Liver (tissue), 8 donors: ENCODE measurements at regions not wholly inside any gene's neighbourhood (a gene's known extent, or its start where the extent isn't known, plus 50 kb on each side); places are given as distances from the start of the nearest gene placed in this dataset.

Source experiments
- DNase-seq: peaks from one replicate; pipeline ENCODE4 v3.0.0-alpha.2; 2017; ENCODE audit warnings: low spot score
- H3K27ac ChIP-seq, 2 donors: one replicate each; pipeline ENCODE4 v1.7.0; 2013; ENCODE audit warnings: inconsistent platforms in 2 of 2, low read length in 2 of 2, control low read depth in 1 of 2, low read depth in 1 of 2, mild to moderate bottlenecking in 1 of 2
- H3K27me3 ChIP-seq, 4 donors: one replicate each; pipeline versions ENCODE4 v1.6.1 to v1.7.0; 2013; ENCODE audit warnings: low read length in 3 of 4, inconsistent platforms in 1 of 4, mild to moderate bottlenecking in 1 of 4, moderate library complexity in 1 of 4; ENCODE audit not compliant: control insufficient read depth in 4 of 4, insufficient read depth in 4 of 4
- H3K36me3 ChIP-seq, 4 donors: one replicate each; pipeline versions ENCODE4 v1.6.1 to v1.7.0; 2013; ENCODE audit warnings: low read length in 3 of 4, mild to moderate bottlenecking in 3 of 4, low read depth in 1 of 4, moderate library complexity in 1 of 4; ENCODE audit not compliant: control insufficient read depth in 4 of 4, insufficient read depth in 3 of 4
- H3K4me1 ChIP-seq, 4 donors: one replicate each; pipeline versions ENCODE4 v1.6.1 to v1.7.0; 2013; ENCODE audit warnings: low read length in 3 of 4, mild to moderate bottlenecking in 3 of 4, moderate library complexity in 1 of 4; ENCODE audit not compliant: control insufficient read depth in 4 of 4, insufficient read depth in 4 of 4
- H3K4me3 ChIP-seq, 3 donors: one replicate each; pipeline versions ENCODE4 v1.6.1 to v1.7.0; 2013; ENCODE audit warnings: low read length in 3 of 3, control low read depth in 1 of 3, low read depth in 1 of 3, mild to moderate bottlenecking in 1 of 3
- H3K9ac ChIP-seq, 2 donors: one replicate each; pipeline ENCODE4 v1.7.0; 2013; ENCODE audit warnings: low read length in 2 of 2, mild to moderate bottlenecking in 2 of 2, moderate library complexity in 2 of 2, control low read depth in 1 of 2, low read depth in 1 of 2
- H3K9me3 ChIP-seq, 4 donors: one replicate each; pipeline versions ENCODE4 v1.6.1 to v1.7.0; 2013; ENCODE audit warnings: low read length in 3 of 4; ENCODE audit not compliant: control insufficient read depth in 4 of 4
- CTCF ChIP-seq: fragments of 150-350 bp; IDR thresholded peaks from 2 replicates; pipeline ENCODE4 v1.5.1; 2017; ENCODE audit warnings: improper control_type of control experiment, low read depth, low read length; ENCODE audit not compliant: missing input control
- EGR1 ChIP-seq, 2 donors: IDR thresholded peaks; 2 replicates each; pipeline ENCODE4 v1.6.1; 2016 to 2018; ENCODE audit warnings: antibody characterized with exemption in 2 of 2, low read depth in 2 of 2
- FOXA1 ChIP-seq: IDR thresholded peaks from 2 replicates; pipeline ENCODE4 v1.6.1; 2016; ENCODE audit warnings: antibody characterized with exemption
- FOXA2 ChIP-seq: IDR thresholded peaks from 2 replicates; pipeline ENCODE4 v1.6.1; 2016; ENCODE audit warnings: antibody characterized with exemption
- GABPA ChIP-seq, 2 donors: IDR thresholded peaks in 1 of 2; conservative IDR thresholded peaks in 1 of 2; 2 replicates each; pipeline ENCODE4 v1.6.1; 2016; ENCODE audit warnings: antibody characterized with exemption in 2 of 2, mild to moderate bottlenecking in 1 of 2, moderate library complexity in 1 of 2
- HNF4A ChIP-seq, 2 donors: conservative IDR thresholded peaks; 2 replicates each; pipeline ENCODE4 v1.6.1; 2016; ENCODE audit warnings: antibody characterized with exemption in 2 of 2, mild to moderate bottlenecking in 2 of 2
- HNF4G ChIP-seq: IDR thresholded peaks from 2 replicates; pipeline ENCODE4 v1.6.1; 2016; ENCODE audit warnings: antibody characterized with exemption
- JUND ChIP-seq, 2 donors: IDR thresholded peaks; 2 replicates each; pipeline ENCODE4 v1.6.1; 2016; ENCODE audit warnings: antibody characterized with exemption in 2 of 2
- MAX ChIP-seq: IDR thresholded peaks from 2 replicates; pipeline ENCODE4 v1.6.1; 2016; ENCODE audit warnings: antibody characterized with exemption
- NR2F2 ChIP-seq: IDR thresholded peaks from 2 replicates; pipeline ENCODE4 v1.6.1; 2016; ENCODE audit warnings: antibody characterized with exemption
- RAD21 ChIP-seq, 2 donors: IDR thresholded peaks; 2 replicates each; pipeline ENCODE4 v1.6.1; 2016; ENCODE audit warnings: antibody characterized with exemption in 2 of 2, mild to moderate bottlenecking in 2 of 2
- RXRA ChIP-seq, 2 donors: IDR thresholded peaks; 2 replicates each; pipeline ENCODE4 v1.6.1; 2017 to 2018; ENCODE audit warnings: antibody characterized with exemption in 2 of 2, mild to moderate bottlenecking in 1 of 2
- SP1 ChIP-seq: IDR thresholded peaks from 2 replicates; pipeline ENCODE4 v1.6.1; 2018; ENCODE audit warnings: antibody characterized with exemption, mild to moderate bottlenecking
- TAF1 ChIP-seq: conservative IDR thresholded peaks from 2 replicates; pipeline ENCODE4 v1.6.1; 2016; ENCODE audit warnings: antibody characterized with exemption, mild to moderate bottlenecking
- YY1 ChIP-seq: IDR thresholded peaks from 2 replicates; pipeline ENCODE4 v1.6.1; 2016; ENCODE audit warnings: antibody characterized with exemption, mild to moderate bottlenecking
- WGBS: extraction: QIAGEN DNeasy Blood & Tissue Kit; methylation state at CpG from one replicate; pipeline ENCODE4 v1.1.7; 2013; 5-methylcytosine and 5-hydroxymethylcytosine counted together
- TF ChIP-seq, protein P1 (sequence below): IDR thresholded peaks from 2 replicates; pipeline ENCODE4 v1.6.1; 2016; ENCODE audit warnings: antibody characterized with exemption
- TF ChIP-seq, protein P2 (sequence below): IDR thresholded peaks from 2 replicates; pipeline ENCODE4 v1.6.1; 2016; ENCODE audit warnings: antibody characterized with exemption
- donor health status: healthy.
- donor health status: healthy.
- donor health status: healthy.
- donor health status: healthy.
- donor health status: healthy.

DNA sequence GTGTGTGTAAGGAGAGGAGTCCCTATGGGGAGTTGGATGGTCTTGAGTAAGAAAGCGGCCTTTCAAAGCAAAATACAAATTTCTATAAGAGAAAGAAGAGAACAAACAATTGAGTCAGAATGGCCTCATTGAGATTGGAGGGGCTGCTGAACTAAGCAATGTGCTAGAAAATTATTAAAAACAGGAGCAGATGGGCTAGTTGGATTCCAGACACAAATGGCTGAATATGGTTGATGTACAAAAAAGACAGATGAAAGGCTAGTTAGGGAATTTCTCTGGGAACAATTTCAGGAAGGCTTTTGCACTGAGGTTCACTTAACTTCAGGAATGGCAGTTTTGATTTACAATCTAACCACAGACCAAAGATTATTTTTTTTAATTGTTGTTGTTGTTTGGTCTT lies 1806.8 kb upstream of the TENM3 start:
- Histone ChIP-seq H3K27me3 (no peaks in the 10 kb centered on the region), H3K9me3 (no peaks in the 10 kb centered on the region), H3K4me1 (no peaks in the 10 kb centered on the region), H3K27ac (no peak overlapping the region), H3K9ac (no peak overlapping the region), H3K36me3 (no peaks in the 10 kb centered on the region), H3K4me3 (no peak overlapping the region)
- WGBS, result 76% methylated on average over 1 of the region's 1 CpG
- TF ChIP-seq EGR1 (IDR thresholded peaks at IDR 0.05; ENCODE audit: low read depth in 2 of 2), result no peak
- no peak for TF ChIP-seq RAD21 (IDR thresholded peaks at IDR 0.05)
- TF ChIP-seq FOXA2, result no peak
- no peak for TF ChIP-seq HNF4G
- TF ChIP-seq JUND (IDR thresholded peaks at IDR 0.05), result no peak
- TF ChIP-seq RXRA (IDR thresholded peaks at IDR 0.05), result no peak
- TF ChIP-seq SP1, result no peak
- TF ChIP-seq YY1, result no peak
- no peak for TF ChIP-seq MAX
- TF ChIP-seq HNF4A (conservative IDR thresholded peaks at IDR 0.05), result no peak
- TF ChIP-seq, protein P1, sequence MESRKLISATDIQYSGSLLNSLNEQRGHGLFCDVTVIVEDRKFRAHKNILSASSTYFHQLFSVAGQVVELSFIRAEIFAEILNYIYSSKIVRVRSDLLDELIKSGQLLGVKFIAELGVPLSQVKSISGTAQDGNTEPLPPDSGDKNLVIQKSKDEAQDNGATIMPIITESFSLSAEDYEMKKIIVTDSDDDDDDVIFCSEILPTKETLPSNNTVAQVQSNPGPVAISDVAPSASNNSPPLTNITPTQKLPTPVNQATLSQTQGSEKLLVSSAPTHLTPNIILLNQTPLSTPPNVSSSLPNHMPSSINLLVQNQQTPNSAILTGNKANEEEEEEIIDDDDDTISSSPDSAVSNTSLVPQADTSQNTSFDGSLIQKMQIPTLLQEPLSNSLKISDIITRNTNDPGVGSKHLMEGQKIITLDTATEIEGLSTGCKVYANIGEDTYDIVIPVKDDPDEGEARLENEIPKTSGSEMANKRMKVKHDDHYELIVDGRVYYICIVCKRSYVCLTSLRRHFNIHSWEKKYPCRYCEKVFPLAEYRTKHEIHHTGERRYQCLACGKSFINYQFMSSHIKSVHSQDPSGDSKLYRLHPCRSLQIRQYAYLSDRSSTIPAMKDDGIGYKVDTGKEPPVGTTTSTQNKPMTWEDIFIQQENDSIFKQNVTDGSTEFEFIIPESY, result no peak
- DNase-seq, result no peak

- no peak overlapping the region for H3K4me3 ChIP-seq
- H3K27ac ChIP-seq, result no peak overlapping the region
- no peaks in the 10 kb centered on the region for H3K4me1 ChIP-seq
- DNase-seq, result no peak
- no peaks in the 10 kb centered on the region for H3K36me3 ChIP-seq
- no peaks in the 10 kb centered on the region for H3K27me3 ChIP-seq
- TF ChIP-seq TAF1 (no peak), JUND (IDR thresholded peaks at IDR 0.05) (no peak), NR2F2 (no peak), FOXA1 (no peak), RAD21 (IDR thresholded peaks at IDR 0.05) (no peak), GABPA (IDR thresholded peaks at IDR 0.05 in 1 of 2, conservative IDR thresholded peaks at IDR 0.05 in 1 of 2) (no peak), EGR1 (IDR thresholded peaks at IDR 0.05; ENCODE audit: low read depth in 2 of 2) (no peak), MAX (no peak), RXRA (IDR thresholded peaks at IDR 0.05) (no peak), YY1 (no peak), HNF4A (conservative IDR thresholded peaks at IDR 0.05) (no peak)
- TF ChIP-seq, protein P2, sequence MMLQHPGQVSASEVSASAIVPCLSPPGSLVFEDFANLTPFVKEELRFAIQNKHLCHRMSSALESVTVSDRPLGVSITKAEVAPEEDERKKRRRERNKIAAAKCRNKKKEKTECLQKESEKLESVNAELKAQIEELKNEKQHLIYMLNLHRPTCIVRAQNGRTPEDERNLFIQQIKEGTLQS, result no peak
- no peak overlapping the region for H3K9ac ChIP-seq
- 72% methylated on average over 5 of the region's 5 CpGs for WGBS
- no peaks in the 10 kb centered on the region for H3K9me3 ChIP-seq
These were observed 1805.6 kb upstream of the TENM3 start for GRCh38 chr4:180437601-180438000.

DNA sequence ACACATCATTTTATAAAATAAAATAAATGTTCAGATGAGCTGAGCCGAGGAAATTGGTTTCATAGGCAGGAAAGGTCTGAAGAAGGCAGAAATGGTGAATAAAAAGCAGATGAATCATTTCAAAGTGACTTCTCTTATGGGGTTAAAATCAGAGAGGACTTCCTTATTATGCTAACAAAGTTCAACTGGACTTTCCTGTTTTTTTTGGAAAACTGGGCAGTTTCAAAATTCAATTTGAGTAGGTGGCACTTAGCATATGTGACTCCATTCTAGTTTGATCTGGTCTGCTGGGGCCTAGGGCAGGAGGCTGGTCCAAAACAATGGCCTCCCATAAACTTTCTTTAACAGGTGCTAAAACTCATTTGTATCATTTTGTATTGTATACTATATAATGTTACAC lies 1794.9 kb upstream of the TENM3 start:
- WGBS, result 52% methylated on average over 1 of the region's 1 CpG
- no peak for DNase-seq

More for the DNA sequence above, 1794.9 kb upstream of the TENM3 start:
- TF ChIP-seq EGR1 (IDR thresholded peaks at IDR 0.05; ENCODE audit: low read depth in 2 of 2) (no peak), CTCF (no peak), TAF1 (no peak), MAX (no peak), RXRA (IDR thresholded peaks at IDR 0.05) (no peak)
- TF ChIP-seq, protein P2, result no peak
- Histone ChIP-seq H3K27ac (no peak overlapping the region), H3K4me3 (no peak overlapping the region), H3K4me1 (no peaks in the 10 kb centered on the region), H3K36me3 (no peaks in the 10 kb centered on the region), H3K9me3 (no peaks in the 10 kb centered on the region), H3K9ac (no peak overlapping the region), H3K27me3 (no peaks in the 10 kb centered on the region)
